ENCODE measurements at regions not wholly inside any gene's neighbourhood (a gene's known extent, or its start where the extent isn't known, plus 50 kb on each side); places are given as distances from the start of the nearest gene placed in this dataset.
"Not testable (repeated sequence)": the region's sequence is repeated elsewhere in the genome, so short reads cannot be mapped to it uniquely, and the experiment has no call there.

GRCh38 chr6:61622601-61623000 lies 663.4 kb downstream of the KHDRBS2 start:
- no peaks in the 10 kb centered on the region for H3K27me3 ChIP-seq (ENCODE audit: control insufficient read depth, insufficient read depth, low read length)
- H3K4me3 ChIP-seq (ENCODE audit: low read length in 3 of 3) = no peak overlapping the region
- no peak for FAIRE-seq
- no peaks in the 10 kb centered on the region for H3K9me3 ChIP-seq (ENCODE audit: control insufficient read depth in 2 of 3, insufficient read depth in 1 of 3, low read length in 3 of 3)
- peak in 4 of 5 donors; percentile 10 to 66 (median 37) for DNase-seq
- H3K36me3 ChIP-seq (ENCODE audit: control insufficient read depth in 2 of 3, insufficient read depth in 3 of 3, low read length in 3 of 3) = no peaks in the 10 kb centered on the region
- TF ChIP-seq CTCF (IDR thresholded peaks at IDR 0.05; ENCODE audit: borderline replicate concordance, extremely low read depth, insufficient read depth) = no peak
- no peak overlapping the region for H3K9ac ChIP-seq (ENCODE audit: low read length in 3 of 3)
- no peak overlapping the region for H3K27ac ChIP-seq (ENCODE audit: low read depth in 2 of 2, low read length in 2 of 2)
- H3K4me1 ChIP-seq (ENCODE audit: control insufficient read depth in 2 of 3, insufficient read depth in 2 of 3, low read depth in 1 of 3, low read length in 3 of 3) = no peaks in the 10 kb centered on the region
- intact Hi-C loops (cut with DNase I) = no loop called here

GRCh38 chr6:61614119-61614518 lies 671.9 kb downstream of the KHDRBS2 start:
- Histone ChIP-seq H3K27ac (ENCODE audit: low read depth in 2 of 2, low read length in 2 of 2) (no peak overlapping the region), H3K4me3 (ENCODE audit: low read length in 3 of 3) (no peak overlapping the region), H3K9ac (ENCODE audit: low read length in 3 of 3) (no peak overlapping the region), H3K27me3 (ENCODE audit: control insufficient read depth, insufficient read depth, low read length) (no peaks in the 10 kb centered on the region), H3K4me1 (ENCODE audit: control insufficient read depth in 2 of 3, insufficient read depth in 2 of 3, low read depth in 1 of 3, low read length in 3 of 3) (no peaks in the 10 kb centered on the region), H3K36me3 (ENCODE audit: control insufficient read depth in 2 of 3, insufficient read depth in 3 of 3, low read length in 3 of 3) (no peaks in the 10 kb centered on the region), H3K9me3 (ENCODE audit: control insufficient read depth in 2 of 3, insufficient read depth in 1 of 3, low read length in 3 of 3) (no peaks in the 10 kb centered on the region)
- FAIRE-seq (no peak), DNase-seq (no peak)
- intact Hi-C loops (cut with DNase I) = no loop called here
- TF ChIP-seq CTCF (IDR thresholded peaks at IDR 0.05; ENCODE audit: borderline replicate concordance, extremely low read depth, insufficient read depth) = no peak

GRCh38 chr6:61606500-61606899 lies 679.5 kb downstream of the KHDRBS2 start:
- Histone ChIP-seq H3K4me3 (ENCODE audit: low read length in 3 of 3) (no peak overlapping the region), H3K9ac (ENCODE audit: low read length in 3 of 3) (no peak overlapping the region), H3K27me3 (ENCODE audit: control insufficient read depth, insufficient read depth, low read length) (no peaks in the 10 kb centered on the region), H3K9me3 (ENCODE audit: control insufficient read depth in 2 of 3, insufficient read depth in 1 of 3, low read length in 3 of 3) (no peaks in the 10 kb centered on the region), H3K4me1 (ENCODE audit: control insufficient read depth in 2 of 3, insufficient read depth in 2 of 3, low read depth in 1 of 3, low read length in 3 of 3) (no peaks in the 10 kb centered on the region), H3K36me3 (ENCODE audit: control insufficient read depth in 2 of 3, insufficient read depth in 3 of 3, low read length in 3 of 3) (no peaks in the 10 kb centered on the region), H3K27ac (ENCODE audit: low read depth in 2 of 2, low read length in 2 of 2) (no peak overlapping the region)
- TF ChIP-seq CTCF (IDR thresholded peaks at IDR 0.05; ENCODE audit: borderline replicate concordance, extremely low read depth, insufficient read depth) = no peak
- intact Hi-C loops (cut with DNase I) = no loop called here
- FAIRE-seq (no peak), DNase-seq (no peak)

DNA sequence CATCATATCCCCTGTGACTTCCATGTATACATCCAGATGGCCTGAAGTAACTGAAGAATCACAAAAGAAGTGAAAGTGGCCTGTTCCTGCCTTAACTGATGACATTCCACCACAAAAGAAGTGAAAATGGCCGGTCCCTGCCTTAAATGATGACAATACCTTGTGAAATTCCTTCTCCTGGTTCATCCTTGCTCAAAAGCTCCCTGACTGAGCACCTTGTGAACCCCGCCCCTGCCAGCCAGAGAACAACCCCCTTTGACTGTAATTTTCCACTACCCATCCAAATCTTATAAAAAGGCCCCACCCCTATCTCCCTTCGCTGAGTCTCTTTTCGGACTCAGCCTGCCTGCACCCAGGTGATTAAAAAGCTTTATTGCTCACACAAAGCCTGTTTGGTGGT lies 680.2 kb downstream of the KHDRBS2 start:
- H3K9me3 ChIP-seq (ENCODE audit: control insufficient read depth in 2 of 3, insufficient read depth in 1 of 3, low read length in 3 of 3); H3K36me3 ChIP-seq (ENCODE audit: control insufficient read depth in 2 of 3, insufficient read depth in 3 of 3, low read length in 3 of 3); H3K27ac ChIP-seq (ENCODE audit: low read depth in 2 of 2, low read length in 2 of 2); intact Hi-C loops (cut with DNase I); H3K9ac ChIP-seq (ENCODE audit: low read length in 3 of 3); DNase-seq; H3K4me3 ChIP-seq (ENCODE audit: low read length in 3 of 3); FAIRE-seq; H3K4me1 ChIP-seq (ENCODE audit: control insufficient read depth in 2 of 3, insufficient read depth in 2 of 3, low read depth in 1 of 3, low read length in 3 of 3); H3K27me3 ChIP-seq (ENCODE audit: control insufficient read depth, insufficient read depth, low read length): not testable (repeated sequence)

DNA sequence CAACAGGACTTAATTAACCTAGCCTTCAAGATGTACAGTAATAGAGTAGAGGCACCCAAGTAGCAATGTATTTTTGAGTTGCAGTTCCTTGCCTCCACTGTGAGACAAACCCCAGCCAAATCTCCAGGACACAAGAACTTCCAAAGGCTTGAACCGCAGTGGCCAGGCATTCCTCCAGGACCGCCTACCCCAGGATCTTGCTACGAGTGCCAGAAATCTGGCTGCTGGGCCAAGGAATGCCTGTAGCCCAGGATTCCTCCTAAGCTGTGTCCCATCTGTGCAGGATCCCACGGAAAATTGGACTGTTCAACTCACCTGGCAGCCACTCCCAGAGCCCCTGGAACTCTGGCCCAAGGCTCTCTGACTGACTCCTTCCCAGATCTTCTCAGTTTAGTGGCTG lies 683.9 kb downstream of the KHDRBS2 start:
- H3K27me3 ChIP-seq (ENCODE audit: control insufficient read depth, insufficient read depth, low read length); intact Hi-C loops (cut with DNase I); H3K4me1 ChIP-seq (ENCODE audit: control insufficient read depth in 2 of 3, insufficient read depth in 2 of 3, low read depth in 1 of 3, low read length in 3 of 3); H3K9me3 ChIP-seq (ENCODE audit: control insufficient read depth in 2 of 3, insufficient read depth in 1 of 3, low read length in 3 of 3); H3K9ac ChIP-seq (ENCODE audit: low read length in 3 of 3); H3K27ac ChIP-seq (ENCODE audit: low read depth in 2 of 2, low read length in 2 of 2); DNase-seq; H3K4me3 ChIP-seq (ENCODE audit: low read length in 3 of 3); H3K36me3 ChIP-seq (ENCODE audit: control insufficient read depth in 2 of 3, insufficient read depth in 3 of 3, low read length in 3 of 3); FAIRE-seq: not testable (repeated sequence)

Measured in kidney (tissue), 13 donors.